GM18951 (cell line): ENCODE measurements at regions not wholly inside any gene's neighbourhood (a gene's known extent, or its start where the extent isn't known, plus 50 kb on each side); places are given as distances from the start of the nearest gene placed in this dataset.

Experiments
- POLR2A ChIP-seq: IDR thresholded peaks from 4 replicates; pipeline ENCODE4 v1.6.1; 2011; ENCODE audit warnings: mild to moderate bottlenecking; ENCODE audit not compliant: insufficient read length, insufficient read depth; ENCODE audit errors: extremely low read depth
- in situ Hi-C: fragments of 300-500 bp; cut with MboI; formaldehyde crosslinking; loops from one replicate; pipeline ENCODE4 v1.12.0; 2022; ENCODE audit warnings: low sequenced_read_pairs, mixed read lengths, inconsistent platforms; ENCODE audit not compliant: unreplicated experiment

DNA sequence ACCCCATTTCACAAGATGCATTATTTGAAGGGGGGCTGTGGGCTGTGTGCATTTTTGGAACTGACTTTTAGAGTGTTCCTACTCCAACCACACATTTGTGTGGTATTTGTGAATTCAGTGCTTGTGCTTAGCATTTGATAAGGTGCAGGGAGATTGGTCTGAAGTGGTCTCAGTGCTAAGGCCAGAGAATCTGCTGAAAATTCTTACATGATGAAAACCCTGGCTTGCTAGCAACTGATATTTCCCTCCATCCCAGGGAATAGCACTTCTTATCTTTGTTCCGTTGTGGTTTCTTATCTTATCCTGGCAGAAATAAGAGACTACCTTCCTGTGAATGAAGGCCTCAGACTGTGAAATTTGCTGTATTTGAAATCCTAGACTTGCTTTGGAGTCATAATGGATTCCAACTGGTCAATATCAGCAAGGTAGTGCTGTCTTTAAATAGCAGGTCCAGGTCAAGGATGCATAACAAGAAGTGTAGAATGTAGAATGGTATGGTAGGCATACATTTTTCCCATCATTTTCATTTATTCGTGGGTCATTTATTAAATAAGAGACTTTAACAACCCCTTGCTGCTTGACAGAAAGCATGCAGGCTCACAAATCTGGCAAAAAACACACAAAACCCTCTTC, 986.9 kb downstream of the REEP3 start:
- no peak for TF ChIP-seq POLR2A
- in situ Hi-C loops: no loop called here

DNA sequence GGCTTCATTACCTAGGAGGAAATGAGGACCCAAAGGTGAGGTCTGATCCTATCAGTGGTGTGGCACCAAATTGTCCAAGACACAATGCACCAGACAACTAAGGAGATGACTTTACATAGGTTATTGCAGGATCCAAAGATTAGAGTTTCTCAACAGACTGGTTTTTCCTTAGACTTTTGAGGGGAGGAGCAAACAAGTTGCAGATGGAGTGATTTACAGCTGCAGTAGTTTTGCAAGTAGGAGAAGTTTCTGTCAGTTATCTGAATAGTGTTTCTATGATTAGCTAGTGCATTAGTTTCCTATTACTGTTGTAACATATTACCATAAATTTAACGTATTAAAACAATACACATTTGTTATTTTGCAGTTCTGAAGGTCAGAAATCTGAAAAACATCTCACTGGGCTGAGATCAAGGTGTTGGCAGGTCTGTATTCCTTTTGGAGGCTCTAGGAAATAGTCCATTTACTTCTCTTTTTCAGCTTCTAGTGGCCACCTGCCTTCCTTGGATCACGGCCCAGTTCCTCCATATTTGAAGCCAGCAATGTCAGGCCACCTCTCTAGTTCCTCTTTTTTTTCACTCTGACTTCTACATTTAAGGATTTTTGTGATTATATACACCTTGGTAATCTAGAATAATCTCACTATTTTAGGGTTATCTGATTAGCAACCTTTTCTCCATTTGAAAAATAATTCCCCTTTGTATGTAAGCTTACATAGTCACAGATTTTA, 994.9 kb downstream of the REEP3 start:
- in situ Hi-C loops: no loop called here
- TF ChIP-seq POLR2A: no peak

DNA sequence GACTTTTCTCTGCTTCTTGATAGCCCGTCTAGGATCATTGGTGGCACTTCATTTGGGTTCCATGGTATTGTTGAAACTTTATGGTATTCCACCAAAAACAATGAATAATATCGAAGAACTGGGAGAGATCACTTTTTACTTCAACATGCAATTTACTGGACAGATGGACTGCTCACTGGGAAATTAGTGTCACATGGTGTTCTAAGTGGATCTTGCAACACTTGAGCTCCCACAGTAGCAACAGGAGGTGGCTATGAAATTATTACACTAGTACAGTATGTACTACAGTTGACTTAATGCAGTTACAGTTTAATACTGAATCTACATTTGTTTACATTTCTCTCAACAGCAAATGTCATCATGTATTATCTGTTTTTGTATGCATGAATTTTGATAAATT, 997.3 kb downstream of the REEP3 start:
- no peak for TF ChIP-seq POLR2A
- in situ Hi-C loops: no loop called here

DNA sequence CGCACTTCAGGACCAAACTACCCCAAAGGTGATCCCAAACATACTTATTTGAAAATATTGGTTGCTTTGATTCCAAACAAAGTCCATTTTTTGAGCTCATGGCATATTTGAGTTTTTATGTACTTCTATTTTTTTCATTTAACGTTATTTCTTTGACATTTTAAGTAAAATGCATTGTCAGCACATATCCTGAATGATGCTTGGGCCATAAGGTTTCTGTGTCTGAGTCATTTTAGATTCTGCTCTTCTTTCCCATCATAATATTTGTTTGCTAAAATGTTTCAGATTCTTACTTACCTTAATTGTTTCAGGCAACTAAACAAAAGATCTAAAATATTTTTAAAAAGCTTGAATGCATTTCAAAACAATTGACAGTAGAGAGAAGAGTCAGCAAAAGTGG, 998.2 kb downstream of the REEP3 start:
- in situ Hi-C loops: no loop called here
- TF ChIP-seq POLR2A: no peak

DNA sequence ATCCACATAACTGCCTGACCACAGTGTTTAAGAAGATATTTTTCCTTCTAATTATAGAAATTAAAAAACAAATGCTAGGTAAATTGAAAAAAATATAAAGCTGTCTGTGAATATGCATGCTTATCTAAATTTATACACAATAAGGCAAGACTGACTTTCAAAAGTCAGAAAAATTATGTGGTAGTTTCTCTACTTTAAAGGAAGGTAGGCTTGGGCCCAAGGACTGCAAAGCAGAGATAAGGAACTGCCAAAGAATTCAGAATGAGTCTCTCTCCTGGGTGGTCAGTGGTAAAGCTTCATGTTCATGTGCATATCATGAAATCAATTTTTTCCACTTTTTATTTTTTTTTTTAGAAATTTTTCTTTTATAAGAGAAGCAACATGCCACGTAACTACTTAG, 998.6 kb downstream of the REEP3 start:
- TF ChIP-seq POLR2A: no peak
- in situ Hi-C loops: no loop called here

DNA sequence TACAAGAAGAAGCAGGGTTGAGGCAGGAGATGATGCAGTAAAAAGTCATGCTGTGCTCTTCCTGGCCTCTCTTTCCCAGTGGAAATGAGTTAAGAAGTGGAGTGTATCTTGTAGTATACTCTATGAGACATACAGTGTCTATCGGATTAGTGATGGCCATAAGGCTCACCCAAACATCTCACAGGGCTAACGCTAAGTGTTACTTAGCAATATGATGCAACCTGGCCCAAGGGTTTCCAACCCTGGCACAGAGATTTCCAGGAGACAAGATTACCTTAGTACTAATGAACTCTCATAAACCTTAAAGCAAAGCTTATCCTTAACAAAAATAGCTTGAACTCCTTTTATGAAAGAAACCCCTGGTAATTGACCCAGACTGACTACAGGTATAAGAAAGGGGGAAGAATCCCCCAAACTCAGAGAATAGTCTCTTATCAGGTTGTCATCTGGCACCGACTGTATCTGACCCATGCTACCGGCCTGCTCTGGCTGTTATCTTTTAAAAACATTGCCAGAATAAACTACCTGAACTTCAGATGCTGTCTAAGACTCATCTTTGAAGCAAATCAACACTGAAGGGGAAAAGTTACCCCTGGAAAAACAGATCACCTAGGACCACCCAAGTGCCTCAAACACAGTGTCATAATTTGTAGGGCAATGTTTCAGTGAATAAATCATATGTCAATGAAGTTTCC, 1002.0 kb downstream of the REEP3 start:
- no peak for TF ChIP-seq POLR2A

DNA sequence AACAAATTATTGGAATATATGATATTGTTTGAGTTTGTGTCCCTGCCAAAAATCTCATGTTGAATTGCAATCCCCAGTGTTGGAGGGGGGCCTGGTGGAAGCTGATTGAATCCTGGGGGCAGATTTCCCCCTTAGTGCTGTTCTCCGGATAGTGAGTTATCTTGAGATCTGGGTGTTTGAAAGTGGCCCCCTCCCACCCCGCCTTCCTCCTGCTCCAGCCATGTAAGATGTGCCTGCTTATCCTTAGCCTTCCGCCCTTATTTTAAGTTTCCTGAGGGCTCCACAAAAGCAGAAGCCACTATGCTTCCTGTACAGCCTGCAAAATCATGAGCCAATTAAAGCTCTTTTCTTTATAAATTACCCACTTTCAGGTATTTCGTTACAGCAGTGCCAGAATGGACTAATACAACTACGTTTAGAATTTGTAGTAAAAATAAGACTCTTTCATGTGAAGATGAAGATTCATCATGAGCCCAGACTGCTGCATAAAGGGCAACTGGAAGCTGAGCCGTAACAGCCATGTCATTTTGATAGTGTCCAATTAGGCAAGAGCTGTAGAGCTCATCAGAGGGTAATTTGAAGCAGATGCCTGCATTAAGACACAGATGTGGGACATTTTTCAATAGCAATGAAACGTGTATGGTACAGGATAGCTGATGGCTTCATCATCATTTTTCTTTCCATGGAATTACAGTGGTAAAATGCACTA, 1007.2 kb downstream of the REEP3 start:
- in situ Hi-C loops: no loop called here
- TF ChIP-seq POLR2A: no peak

More for the DNA sequence above, 1002.0 kb downstream of the REEP3 start:
- in situ Hi-C loops: no loop called here

DNA sequence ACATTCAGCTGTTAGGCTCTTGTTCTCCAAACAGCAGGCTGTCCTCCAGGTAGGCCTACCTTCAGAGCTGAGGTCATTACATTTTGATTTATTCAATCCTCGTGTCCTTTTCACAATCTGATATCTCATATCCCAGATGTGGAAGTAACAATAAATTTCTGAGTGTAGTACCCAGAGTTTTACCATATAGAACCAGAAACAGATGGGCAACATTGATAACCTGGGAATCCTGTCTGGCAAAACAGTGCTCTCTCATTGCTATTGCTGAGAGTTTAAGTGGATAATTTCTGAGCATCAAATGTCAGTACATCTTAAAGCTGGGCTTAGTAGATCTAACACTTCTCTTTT, 1007.8 kb downstream of the REEP3 start:
- in situ Hi-C loops: no loop called here
- no peak for TF ChIP-seq POLR2A

DNA sequence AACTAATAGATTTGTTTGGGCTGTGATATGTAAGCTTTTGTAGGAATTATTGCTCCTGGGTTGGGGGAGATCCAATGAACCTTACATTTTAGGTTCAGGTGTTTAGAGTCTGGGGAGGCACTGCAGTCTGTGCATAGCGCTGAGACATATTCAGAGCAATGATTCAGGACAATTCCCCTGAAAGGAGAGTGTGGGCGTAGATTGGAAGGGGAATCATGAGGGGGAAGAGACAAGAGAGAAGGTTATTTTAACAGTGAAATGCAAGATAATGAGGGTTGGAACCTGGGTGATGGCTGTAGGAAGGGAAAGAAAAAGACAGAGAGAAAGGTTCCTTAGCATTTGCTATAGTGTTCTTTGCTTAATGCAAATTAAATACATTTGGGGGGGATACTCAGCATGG, 1013.4 kb downstream of the REEP3 start:
- in situ Hi-C loops: no loop called here
- no peak for TF ChIP-seq POLR2A

DNA sequence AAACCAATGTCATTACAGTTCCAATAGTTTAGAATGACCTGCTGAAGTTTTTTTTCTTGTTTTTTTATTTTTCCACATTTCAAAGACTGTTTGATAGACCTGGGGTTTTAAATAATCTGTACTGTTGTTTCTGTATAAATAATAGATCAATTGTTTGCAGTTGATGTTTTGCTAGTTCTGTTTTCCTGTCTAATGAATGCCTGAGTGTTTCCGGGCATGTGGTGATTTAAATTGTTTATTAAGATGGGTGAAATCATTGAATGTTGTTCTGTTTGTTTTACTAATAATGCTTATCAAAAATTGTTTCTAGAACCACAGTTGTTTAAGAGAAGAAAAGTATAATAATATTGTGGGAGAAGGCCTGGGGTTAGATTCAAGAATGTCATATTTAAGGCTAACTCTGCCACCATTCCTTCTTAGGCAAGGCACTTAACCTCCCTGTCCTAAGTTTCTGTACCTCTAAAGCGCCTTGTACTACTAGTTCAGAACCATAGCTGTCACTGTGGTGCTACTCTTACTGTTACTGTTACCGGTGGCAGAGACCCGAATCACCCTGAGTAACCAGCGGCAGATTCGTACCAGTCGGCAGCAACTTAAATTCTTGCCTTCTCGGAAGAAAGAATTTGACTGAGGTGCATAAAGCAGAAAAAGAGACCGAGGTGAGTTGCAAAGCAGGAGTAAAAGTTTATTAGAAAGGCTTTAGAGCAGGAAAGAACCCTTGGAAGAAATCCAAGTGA, 1014.1 kb downstream of the REEP3 start:
- TF ChIP-seq POLR2A: no peak
- in situ Hi-C loops: no loop called here

DNA sequence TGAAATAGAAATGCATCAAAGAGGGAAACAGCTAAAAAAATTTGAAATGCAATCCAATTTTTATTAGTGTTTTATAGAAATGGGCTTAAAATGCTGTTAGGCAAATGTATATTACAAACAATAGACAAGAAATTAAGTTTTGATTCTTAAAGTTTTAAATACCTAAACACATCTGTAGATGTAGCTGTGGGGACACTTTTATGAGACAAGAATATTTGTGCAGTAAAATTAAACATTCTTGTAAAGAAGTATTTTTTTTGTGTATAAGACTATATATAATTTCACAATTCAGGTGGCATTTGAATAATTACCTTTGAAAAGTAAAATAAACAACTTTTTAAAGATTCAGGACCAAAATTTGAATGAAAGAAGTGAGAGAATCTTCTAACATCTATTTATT, 1015.9 kb downstream of the REEP3 start:
- no peak for TF ChIP-seq POLR2A

DNA sequence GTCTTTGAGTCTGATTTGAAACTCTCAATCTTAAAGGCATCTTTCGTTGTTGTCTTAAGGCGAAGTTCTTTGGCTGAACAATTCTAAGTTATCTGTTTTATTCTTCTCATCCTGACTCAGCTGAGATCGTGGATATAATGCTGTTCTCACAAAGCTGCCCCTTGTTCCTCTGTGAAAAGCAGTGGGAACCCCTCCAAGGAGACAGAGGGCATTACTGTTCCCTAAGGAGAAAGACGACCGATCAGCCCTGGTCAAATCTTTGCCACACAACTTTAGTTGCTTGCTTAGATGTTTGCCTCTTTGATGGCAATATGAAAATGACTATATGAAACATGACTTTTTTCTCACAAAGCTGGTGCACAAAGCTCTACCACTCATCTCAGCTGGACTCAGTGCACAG, 1016.7 kb downstream of the REEP3 start:
- TF ChIP-seq POLR2A: no peak
- in situ Hi-C loops: no loop called here

More for the DNA sequence above, 1015.9 kb downstream of the REEP3 start:
- in situ Hi-C loops: no loop called here

DNA sequence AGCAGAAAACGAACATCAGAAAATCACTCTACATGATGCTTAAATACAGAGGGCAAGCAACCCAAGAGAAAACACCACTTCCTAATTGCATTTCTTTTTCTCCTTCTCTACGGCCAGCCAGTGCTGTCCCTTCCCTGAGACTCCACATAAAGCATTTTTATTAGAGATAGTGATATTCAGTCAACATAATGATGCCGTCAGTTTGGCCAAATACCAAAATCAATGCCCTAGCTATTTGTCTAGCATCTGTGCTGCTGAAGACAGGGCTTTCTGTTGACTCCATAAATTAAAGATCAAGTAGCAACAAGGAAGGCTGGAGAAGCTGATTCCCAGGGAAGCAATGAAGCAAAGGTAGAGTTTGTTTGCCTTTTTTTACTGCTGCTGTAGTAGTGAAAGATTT, 1024.9 kb downstream of the REEP3 start:
- in situ Hi-C loops: no loop called here
- TF ChIP-seq POLR2A: no peak

DNA sequence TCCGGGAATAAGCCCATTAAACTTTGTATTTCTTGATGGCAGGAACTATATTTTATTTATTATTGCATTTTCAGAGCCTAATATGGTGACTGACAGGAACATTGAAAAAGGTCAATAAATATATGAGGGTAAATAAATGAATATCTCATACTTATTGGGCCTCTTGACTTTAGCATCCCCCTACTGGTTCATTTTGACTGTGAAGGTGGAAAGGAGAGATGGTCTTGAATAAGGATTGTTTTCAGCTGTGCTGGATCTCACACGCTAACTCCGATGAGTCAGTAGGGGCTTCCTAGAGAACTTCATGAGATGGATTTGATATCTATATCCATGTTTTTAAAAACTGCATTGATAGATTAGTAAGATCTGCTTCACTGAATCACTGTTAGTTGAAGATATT, 1026.0 kb downstream of the REEP3 start:
- in situ Hi-C loops: no loop called here

More for the DNA sequence above, 1026.0 kb downstream of the REEP3 start:
- TF ChIP-seq POLR2A: no peak
